GM21381 (cell line): ENCODE measurements at regions not wholly inside any gene's neighbourhood (a gene's known extent, or its start where the extent isn't known, plus 50 kb on each side); places are given as distances from the start of the nearest gene placed in this dataset.
"Not testable (repeated sequence)": the region's sequence is repeated elsewhere in the genome, so short reads cannot be mapped to it uniquely, and the experiment has no call there.

Experiments
- ATAC-seq: cut with Tn5 transposase; IDR thresholded peaks from one replicate; pipeline ENCODE4 v1.9.1; 2021; ENCODE audit warnings: mild to moderate bottlenecking, moderate library complexity; ENCODE audit not compliant: unreplicated experiment

GRCh38 chr10:57599440-57599839 lies 668.3 kb downstream of the IPMK start:
- no peak for ATAC-seq

- no peak for ATAC-seq
Measured at GRCh38 chr10:57593983-57594573, 673.6 kb downstream of the IPMK start.

DNA sequence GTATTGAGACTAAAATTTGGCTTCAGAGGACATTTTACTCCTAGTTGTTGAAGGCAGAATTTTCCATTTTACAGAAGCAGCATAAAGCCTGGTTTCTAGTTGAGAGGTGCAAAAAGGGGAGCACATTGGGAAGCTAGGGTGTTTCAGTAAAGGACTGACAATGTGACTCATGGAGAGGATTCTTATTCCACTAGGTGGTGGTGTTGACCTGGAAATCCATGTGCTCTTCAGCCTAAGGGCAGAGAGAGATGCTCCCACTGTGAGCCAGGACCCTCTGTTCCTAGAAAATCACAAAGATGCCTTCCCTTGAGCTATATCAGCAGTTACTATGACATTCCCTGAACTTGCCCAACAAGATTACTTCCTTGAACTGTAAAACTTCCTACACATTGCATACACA lies 687.8 kb downstream of the IPMK start:
- ATAC-seq = no peak

GRCh38 chr10:57562211-57562610 lies 705.5 kb downstream of the IPMK start:
- ATAC-seq = no peak

GRCh38 chr10:57551774-57552173 lies 715.9 kb downstream of the IPMK start:
- not testable (repeated sequence) for ATAC-seq

DNA sequence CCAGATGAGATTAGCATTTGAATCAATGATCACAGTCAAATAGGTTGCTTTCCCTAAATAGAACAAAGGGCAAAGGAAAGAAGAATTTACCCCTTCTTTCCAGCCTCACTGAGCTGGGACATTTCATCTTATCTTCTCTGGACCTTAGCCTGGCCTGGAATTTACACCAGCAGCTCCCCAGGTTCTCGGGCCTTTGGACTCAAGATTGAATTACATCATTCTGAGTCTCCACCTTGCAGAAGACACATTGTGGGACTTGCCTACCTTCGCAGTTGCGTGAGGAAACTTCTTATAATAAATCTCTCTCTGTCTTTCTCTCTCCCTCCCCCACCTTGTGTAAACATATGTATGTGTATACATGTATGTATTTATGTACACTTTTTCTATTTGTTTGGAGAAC lies 732.4 kb downstream of the IPMK start:
- ATAC-seq = no peak

GRCh38 chr10:57513637-57514036 lies 754.1 kb downstream of the IPMK start:
- ATAC-seq = no peak

DNA sequence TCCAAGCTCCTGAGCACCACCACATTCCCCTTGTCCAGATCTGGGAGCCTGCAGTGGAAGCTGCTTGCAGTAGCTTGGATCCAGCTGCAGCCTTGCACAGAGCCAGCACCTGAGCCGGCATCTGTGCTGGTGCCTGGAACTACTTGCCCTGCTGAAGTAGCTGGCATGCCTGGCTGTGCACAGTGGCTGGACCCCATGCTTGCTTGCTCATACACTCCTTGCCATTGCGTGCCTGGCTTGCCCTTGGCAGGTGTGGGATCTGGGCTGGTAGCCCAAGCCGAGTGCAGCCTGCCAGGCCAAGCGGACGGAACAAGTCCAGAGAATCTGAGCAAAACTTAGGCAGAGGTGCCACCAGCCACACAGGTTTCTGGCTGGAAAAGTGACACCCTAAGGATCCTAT lies 759.9 kb downstream of the IPMK start:
- no peak for ATAC-seq

GRCh38 chr10:57506414-57507094 lies 761.1 kb downstream of the IPMK start:
- ATAC-seq = no peak

DNA sequence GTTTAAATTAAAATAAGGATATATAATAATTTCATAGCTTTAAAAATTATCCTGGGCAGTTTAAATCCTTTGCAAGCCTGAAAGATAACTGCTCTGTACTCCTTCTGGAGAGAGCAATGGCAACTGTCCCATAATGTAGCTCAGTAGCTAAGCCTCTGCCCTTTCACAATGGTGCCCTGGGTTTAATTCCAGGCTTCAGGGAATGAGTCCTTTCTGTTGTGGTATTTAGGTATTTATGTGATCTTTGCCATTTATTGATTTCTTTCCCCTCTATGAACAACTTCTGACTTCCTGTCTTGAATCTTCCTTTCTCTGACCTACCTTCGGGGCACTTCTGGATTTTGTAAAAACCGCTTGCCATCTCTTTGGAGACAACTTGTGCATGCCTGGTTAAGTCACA lies 773.2 kb downstream of the IPMK start:
- ATAC-seq = no peak

DNA sequence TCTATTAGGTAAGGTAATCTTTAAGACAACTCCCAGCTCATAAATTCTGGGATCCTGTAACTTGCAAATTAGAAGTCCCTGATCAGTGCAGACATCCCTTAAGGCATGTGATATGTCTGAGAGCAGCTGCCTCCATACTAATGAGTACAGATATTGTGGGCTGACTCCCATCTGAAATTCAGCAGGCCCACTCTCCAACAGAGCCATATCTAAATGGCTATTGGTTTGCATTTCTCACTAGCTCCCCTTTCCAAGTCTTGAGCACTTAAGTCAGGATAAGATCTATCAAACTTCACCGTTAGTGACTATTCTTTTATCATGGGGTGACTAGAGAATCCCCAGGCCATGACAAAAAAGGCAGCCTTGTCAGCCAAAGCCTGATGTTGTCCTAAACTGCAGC lies 785.4 kb downstream of the IPMK start:
- ATAC-seq = no peak

DNA sequence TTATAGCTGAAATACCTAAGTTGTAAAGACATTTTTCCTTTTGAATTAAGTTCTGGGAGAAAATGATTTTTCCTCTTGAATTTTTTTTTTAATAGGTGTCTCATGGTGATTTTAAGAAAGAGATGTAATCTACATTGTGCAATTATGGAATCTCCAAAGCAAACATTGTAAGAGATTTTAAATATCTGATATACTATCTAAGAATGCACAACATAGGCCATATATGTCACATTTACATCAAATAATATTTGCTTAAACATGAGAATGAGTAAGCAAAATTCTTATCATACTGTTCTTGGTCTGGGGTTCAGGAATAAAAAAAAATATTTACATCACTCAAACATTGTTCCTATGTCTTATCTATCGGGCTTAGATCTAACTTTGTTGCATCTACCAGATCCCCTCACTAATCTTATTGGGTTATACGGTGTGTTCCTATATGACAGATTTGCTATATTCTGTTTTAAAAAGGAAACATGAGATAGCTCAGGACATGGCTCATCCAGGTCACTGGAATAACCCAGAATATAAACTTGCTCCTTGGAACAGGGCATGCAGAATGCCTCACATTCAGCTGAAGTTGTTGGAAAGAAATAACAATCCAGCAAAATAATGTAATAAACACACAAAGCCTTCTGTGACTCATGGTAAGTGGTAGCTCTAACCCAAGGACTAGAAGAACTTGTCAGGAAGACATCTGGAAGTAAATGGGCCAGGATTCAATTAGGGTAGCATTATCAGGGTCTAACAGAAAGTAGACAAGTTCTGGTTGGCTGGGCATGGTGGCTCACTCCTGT lies 794.7 kb downstream of the IPMK start:
- ATAC-seq = no peak

GRCh38 chr10:57468894-57469432 lies 798.7 kb downstream of the IPMK start:
- ATAC-seq = no peak

GRCh38 chr10:57465155-57465554 lies 802.5 kb downstream of the IPMK start:
- no peak for ATAC-seq

- ATAC-seq = no peak
Measured at GRCh38 chr10:57460540-57460939, 807.2 kb downstream of the IPMK start.

DNA sequence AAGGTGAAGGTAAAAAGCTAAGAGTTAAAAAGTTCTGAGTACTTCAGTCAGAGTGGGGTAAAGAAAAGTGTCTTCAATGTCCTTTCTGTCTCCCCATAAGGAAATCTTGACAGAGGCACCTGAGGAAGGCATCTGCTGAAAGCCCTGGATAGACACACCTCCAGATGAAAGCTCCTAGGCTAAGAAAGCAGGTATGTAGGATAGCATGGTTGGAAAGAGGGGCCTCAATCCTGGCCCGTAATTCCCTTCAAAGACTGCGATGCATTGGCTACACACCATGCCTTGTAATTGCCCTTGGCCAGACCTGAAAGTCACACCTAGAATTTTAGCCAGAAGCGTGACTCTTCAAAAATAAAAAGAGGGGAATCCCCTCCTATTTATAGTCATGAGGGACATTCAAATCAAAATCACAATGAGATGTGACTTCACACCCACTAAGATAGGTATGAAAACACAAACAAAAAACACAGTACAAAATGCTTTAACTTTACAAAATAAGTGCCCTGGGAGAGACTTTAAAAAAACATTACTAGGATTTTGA lies 809.7 kb downstream of the IPMK start:
- no peak for ATAC-seq

DNA sequence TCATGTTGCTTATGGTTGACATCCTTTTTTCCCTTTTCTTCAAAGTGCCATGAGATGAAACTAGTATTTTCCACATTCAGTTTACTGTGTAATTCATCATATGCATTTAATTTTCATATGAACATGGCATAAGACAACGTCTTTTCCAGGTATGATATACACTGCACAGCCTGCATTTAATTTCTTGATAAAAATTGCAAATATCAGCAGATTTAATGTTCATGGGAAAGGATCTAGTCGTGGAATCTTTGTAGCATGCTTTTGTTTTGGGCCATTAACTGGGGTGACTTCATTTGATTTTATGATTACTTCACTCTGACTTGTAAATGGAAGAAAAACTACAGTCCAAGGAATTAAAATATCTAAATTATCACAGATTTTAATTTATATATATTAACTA lies 837.3 kb downstream of the IPMK start:
- no peak for ATAC-seq

- no peak for ATAC-seq
Measured at GRCh38 chr10:57420881-57421280, 846.8 kb downstream of the IPMK start.

DNA sequence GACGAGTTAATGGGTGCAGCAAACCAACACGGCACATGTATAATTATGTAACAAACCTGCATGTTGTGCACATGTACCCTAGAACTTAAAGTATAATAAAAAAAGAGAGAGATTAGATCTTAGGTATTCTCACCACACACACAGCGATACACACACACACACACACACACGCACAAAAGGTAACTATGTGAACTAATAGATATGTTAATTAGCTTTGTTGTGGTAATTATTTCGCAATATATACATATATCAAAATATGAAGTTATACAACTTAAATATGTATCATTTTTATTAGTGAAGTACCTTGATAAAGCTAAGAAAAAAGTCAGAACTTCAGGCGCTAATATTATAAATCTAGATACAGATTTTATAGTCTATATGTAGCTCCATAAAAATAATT lies 849.2 kb downstream of the IPMK start:
- ATAC-seq = no peak

DNA sequence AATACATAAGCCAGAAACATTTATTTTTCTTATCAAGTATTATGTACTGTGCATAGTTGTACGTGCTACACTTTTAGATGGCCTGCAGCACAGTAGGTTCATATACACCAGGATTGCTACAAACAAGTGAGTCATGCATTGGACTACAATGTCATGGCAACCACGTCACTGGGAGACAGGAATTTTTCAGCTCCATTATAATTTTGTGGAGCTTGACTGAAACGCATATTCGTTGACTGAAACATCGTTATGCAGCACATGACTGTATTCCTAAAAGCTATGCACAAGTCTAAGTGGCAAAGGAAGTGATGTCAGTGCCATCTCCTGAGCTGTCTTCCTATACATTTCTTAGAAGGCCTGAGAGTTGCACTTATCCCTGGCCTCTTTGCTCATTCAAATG lies 871.8 kb downstream of the IPMK start:
- no peak for ATAC-seq

DNA sequence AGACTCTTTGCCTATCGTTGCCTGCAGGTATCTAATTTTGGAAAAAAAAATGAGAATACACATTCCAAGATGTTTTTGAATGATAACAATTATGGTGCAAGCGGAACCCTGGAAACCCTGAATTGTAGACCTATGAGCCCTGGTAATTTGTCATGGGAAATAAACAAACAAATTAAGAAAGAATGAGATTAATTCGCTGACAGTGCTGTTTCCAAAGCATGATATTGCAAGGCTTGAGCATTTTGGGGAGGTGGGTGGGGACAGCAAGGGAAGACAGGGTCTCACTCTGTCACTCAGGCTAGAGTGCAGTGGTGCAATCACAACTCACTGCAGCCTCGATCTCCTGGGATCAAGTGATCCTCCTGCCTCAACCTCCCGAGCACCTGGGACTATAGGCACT lies 900.3 kb downstream of the IPMK start:
- ATAC-seq = no peak

GRCh38 chr10:57362811-57363210 lies 904.9 kb downstream of the IPMK start:
- peak; percentile 78 for ATAC-seq
